ENCODE measurements at regions not wholly inside any gene's neighbourhood (a gene's known extent, or its start where the extent isn't known, plus 50 kb on each side); places are given as distances from the start of the nearest gene placed in this dataset.

DNA sequence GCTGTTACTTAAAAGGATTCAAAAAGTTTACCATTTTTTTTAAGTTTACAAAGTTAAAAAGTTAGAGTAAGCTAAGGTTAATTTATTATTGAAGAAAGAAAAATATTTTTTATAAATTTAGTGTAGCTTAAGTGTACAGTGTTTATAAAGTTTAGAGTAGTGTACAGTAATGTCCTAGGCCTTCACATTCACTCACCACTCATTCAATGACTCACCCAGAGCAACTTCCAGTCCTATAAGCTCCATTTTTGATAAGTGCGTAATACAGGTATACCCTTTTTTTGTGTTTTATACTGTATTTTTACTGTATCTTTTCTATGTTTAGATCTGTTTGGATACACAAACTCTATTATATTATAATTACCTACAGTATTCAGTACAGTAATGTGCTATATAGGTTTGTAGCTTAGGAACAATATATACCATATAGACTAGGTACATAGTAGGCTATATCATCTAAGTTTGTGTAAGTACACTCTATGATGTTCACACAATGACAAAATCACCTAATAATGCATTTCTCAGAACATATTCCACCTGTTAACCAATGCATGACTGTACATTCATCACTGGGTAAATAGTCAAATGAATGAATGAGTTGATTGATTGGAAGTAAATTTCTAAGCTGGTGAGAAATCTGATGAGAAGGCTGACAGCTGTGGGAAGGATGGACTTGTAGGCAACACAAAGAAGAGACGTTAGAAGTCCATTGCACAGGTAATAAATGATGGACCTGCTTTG lies 95.2 kb upstream of the CDIN1 start:
- DNase-seq = peak; percentile 25
- Histone ChIP-seq H3K4me3 (ENCODE audit: low read depth, low read length) (no peak overlapping the region), H3K27me3 (replicated peaks) (no peaks in the 10 kb centered on the region), H3K36me3 (replicated peaks) (no peaks in the 10 kb centered on the region), H3K27ac (no peak overlapping the region)
- TF ChIP-seq, protein P1, sequence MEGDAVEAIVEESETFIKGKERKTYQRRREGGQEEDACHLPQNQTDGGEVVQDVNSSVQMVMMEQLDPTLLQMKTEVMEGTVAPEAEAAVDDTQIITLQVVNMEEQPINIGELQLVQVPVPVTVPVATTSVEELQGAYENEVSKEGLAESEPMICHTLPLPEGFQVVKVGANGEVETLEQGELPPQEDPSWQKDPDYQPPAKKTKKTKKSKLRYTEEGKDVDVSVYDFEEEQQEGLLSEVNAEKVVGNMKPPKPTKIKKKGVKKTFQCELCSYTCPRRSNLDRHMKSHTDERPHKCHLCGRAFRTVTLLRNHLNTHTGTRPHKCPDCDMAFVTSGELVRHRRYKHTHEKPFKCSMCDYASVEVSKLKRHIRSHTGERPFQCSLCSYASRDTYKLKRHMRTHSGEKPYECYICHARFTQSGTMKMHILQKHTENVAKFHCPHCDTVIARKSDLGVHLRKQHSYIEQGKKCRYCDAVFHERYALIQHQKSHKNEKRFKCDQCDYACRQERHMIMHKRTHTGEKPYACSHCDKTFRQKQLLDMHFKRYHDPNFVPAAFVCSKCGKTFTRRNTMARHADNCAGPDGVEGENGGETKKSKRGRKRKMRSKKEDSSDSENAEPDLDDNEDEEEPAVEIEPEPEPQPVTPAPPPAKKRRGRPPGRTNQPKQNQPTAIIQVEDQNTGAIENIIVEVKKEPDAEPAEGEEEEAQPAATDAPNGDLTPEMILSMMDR (IDR thresholded peaks at IDR 0.05; ENCODE audit: low read depth, low read length, missing control alignments) = no peak
- in situ Hi-C loops (cut with HindIII; ENCODE audit: low pct_ligation_motif_present, low sequenced_read_pairs) = no loop called here

DNA sequence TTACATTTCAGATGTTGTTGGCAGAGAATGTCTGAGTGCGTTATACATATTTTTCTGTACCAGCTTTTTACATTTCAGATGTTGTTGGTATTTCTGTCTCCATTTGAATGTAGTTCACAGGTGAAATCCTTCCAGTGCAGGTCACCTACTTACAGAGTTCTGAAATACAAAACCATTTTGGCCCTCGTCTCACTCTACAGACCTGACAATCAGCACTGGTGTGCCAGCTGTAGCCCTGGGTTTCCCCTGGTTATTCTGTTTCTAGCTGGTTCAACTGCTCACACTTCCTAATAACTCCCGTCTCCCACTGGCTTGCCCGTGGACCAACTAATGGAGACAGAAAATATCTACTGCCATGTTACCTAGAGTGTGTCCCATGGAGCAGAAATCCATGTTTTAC lies 87.5 kb upstream of the CDIN1 start:
- in situ Hi-C loops (cut with HindIII; ENCODE audit: low pct_ligation_motif_present, low sequenced_read_pairs) = no loop called here
- TF ChIP-seq, protein P1 (IDR thresholded peaks at IDR 0.05; ENCODE audit: low read depth, low read length, missing control alignments) = no peak
- no peak for DNase-seq
- Histone ChIP-seq H3K27me3 (replicated peaks) (no peaks in the 10 kb centered on the region), H3K4me3 (ENCODE audit: low read depth, low read length) (no peak overlapping the region), H3K36me3 (replicated peaks) (no peaks in the 10 kb centered on the region), H3K27ac (no peak overlapping the region)

DNA sequence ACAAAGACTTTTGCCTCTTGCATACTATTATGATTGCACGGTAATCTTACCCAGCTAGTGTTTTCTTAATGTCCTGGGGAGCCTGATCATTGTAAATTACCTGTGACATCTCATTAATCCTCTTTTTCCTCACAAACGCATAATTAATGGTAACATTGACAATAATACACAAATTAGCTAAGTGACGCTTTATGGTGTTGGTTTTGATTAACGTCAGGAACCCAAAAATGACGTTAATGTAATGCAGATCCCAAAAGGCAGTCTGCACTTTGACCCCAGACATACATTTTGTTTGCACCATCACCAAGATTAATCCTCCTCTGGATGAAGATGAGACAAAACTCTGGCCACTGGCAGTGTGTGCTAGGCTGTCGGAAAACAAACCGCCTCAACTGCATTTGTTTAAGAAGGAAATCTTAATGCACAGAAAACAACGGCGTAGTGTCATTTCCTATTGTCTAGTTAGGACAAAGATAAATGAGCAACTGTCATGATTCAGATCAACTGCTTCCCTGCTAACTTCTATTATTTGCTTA lies 83.9 kb upstream of the CDIN1 start:
- no peak overlapping the region for H3K27ac ChIP-seq
- no peak for DNase-seq
- TF ChIP-seq, protein P1 (IDR thresholded peaks at IDR 0.05; ENCODE audit: low read depth, low read length, missing control alignments) = no peak
- no peaks in the 10 kb centered on the region for H3K27me3 ChIP-seq (replicated peaks)
- no peak overlapping the region for H3K4me3 ChIP-seq (ENCODE audit: low read depth, low read length)
- in situ Hi-C loops (cut with HindIII; ENCODE audit: low pct_ligation_motif_present, low sequenced_read_pairs) = no loop called here
- H3K36me3 ChIP-seq (replicated peaks) = no peaks in the 10 kb centered on the region

DNA sequence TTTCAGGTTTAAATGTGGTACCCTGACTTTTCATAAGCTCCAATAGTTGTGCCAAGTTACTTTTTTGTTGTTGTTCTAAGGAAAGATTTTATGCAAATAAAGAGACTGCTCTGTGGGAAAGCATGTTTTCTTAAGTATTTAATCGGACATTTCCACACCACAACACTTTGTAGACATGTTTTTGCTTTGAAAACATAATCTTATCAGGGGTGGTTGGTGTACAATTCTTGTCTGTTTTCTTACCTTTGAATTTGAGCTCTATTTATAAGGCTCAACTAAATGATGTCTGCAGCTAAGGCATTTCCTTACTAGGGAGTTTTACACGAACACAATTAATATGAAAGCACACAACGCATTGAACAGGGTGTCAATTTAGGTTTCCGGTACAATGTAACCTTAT lies 81.5 kb upstream of the CDIN1 start:
- H3K27me3 ChIP-seq (replicated peaks) = no peaks in the 10 kb centered on the region
- H3K4me3 ChIP-seq (ENCODE audit: low read depth, low read length) = no peak overlapping the region
- H3K27ac ChIP-seq = no peak overlapping the region
- DNase-seq = no peak
- TF ChIP-seq, protein P1 (IDR thresholded peaks at IDR 0.05; ENCODE audit: low read depth, low read length, missing control alignments) = no peak
- no peaks in the 10 kb centered on the region for H3K36me3 ChIP-seq (replicated peaks)
- in situ Hi-C loops (cut with HindIII; ENCODE audit: low pct_ligation_motif_present, low sequenced_read_pairs) = no loop called here

DNA sequence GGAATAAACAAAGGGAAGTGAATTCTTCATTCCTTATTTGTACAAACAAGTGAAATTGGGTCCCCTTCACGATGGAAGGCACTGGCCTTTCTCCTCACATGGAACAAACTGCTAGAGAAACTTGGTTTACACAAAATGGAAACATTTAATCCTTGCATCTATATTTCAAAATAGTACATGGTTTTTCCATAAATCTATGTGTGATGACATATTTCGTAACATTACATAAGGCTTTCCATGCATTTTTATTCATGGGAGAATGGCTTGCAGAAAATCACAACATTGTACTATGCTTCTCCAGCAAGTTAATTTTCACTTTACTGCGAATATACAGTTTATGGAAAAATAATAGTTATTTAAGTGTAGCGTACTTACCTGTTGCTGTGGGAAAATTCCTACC lies 81.0 kb upstream of the CDIN1 start:
- TF ChIP-seq, protein P1 (IDR thresholded peaks at IDR 0.05; ENCODE audit: low read depth, low read length, missing control alignments) = no peak
- no peak overlapping the region for H3K27ac ChIP-seq
- no peak for DNase-seq
- H3K36me3 ChIP-seq (replicated peaks) = no peaks in the 10 kb centered on the region
- H3K4me3 ChIP-seq (ENCODE audit: low read depth, low read length) = no peak overlapping the region
- H3K27me3 ChIP-seq (replicated peaks) = no peaks in the 10 kb centered on the region
- in situ Hi-C loops (cut with HindIII; ENCODE audit: low pct_ligation_motif_present, low sequenced_read_pairs) = no loop called here

DNA sequence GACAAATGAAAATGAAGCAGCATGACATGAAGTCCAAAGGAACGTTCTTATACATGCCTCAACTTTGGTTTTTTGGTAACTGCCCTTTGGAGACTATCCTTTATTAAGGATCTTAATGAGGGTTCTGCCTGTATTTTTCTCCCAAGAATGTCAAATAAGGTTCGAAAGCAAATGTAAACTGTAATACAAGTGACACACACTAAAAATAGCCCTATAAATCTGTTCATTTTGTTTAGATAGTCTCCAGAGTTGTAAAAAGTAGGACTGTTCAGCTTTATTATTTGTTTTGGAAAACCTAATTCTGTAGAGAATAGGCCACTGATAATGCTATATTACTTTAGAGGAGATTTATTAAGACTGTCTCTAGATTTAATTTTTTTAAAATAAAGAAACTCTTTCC lies 80.5 kb upstream of the CDIN1 start:
- TF ChIP-seq, protein P1 (IDR thresholded peaks at IDR 0.05; ENCODE audit: low read depth, low read length, missing control alignments) = no peak
- no peak for DNase-seq
- no peaks in the 10 kb centered on the region for H3K36me3 ChIP-seq (replicated peaks)
- H3K27me3 ChIP-seq (replicated peaks) = no peaks in the 10 kb centered on the region
- no peak overlapping the region for H3K4me3 ChIP-seq (ENCODE audit: low read depth, low read length)
- H3K27ac ChIP-seq = no peak overlapping the region
- in situ Hi-C loops (cut with HindIII; ENCODE audit: low pct_ligation_motif_present, low sequenced_read_pairs) = no loop called here

Measured in brain microvascular endothelial cell (primary cell).